NOMO-1 (cell line): ENCODE measurements at regions not wholly inside any gene's neighbourhood (a gene's known extent, or its start where the extent isn't known, plus 50 kb on each side); places are given as distances from the start of the nearest gene placed in this dataset.

Source experiments
- DNase-seq, 2 experiments: peaks; one replicate each; lab custom pipeline; 2025; ENCODE audit not compliant: unreplicated experiment in 2 of 2; lab: John Stamatoyannopoulos, UW

- no peak for DNase-seq
Measured at GRCh38 chr13:83355041-83355440, 527.2 kb downstream of the SLITRK1 start.

GRCh38 chr13:83352391-83352790 is 529.9 kb downstream of the SLITRK1 start:
- DNase-seq = no peak

GRCh38 chr13:83350569-83350968 is 531.7 kb downstream of the SLITRK1 start:
- no peak for DNase-seq

GRCh38 chr13:83344518-83344917 is 537.8 kb downstream of the SLITRK1 start:
- DNase-seq = no peak

GRCh38 chr13:83340170-83340569 is 542.1 kb downstream of the SLITRK1 start:
- DNase-seq = no peak

- DNase-seq = no peak
Measured at GRCh38 chr13:83333614-83334388, 548.5 kb downstream of the SLITRK1 start.

- no peak for DNase-seq
Measured at GRCh38 chr13:83332751-83333150, 549.5 kb downstream of the SLITRK1 start.

GRCh38 chr13:83327091-83327490 is 555.2 kb downstream of the SLITRK1 start:
- no peak for DNase-seq

GRCh38 chr13:83325125-83325853 is 557.0 kb downstream of the SLITRK1 start:
- DNase-seq = no peak

- no peak for DNase-seq
Measured at GRCh38 chr13:83311886-83312577, 570.2 kb downstream of the SLITRK1 start.

- no peak for DNase-seq
Measured at GRCh38 chr13:83298617-83299016, 583.7 kb downstream of the SLITRK1 start.

- no peak for DNase-seq
Measured at GRCh38 chr13:83297586-83298290, 584.5 kb downstream of the SLITRK1 start.

- DNase-seq = no peak
Measured at GRCh38 chr13:83295686-83296085, 586.6 kb downstream of the SLITRK1 start.

- DNase-seq = no peak
Measured at GRCh38 chr13:83286737-83287136, 595.5 kb downstream of the SLITRK1 start.

GRCh38 chr13:83281654-83282053 is 600.6 kb downstream of the SLITRK1 start:
- no peak for DNase-seq

GRCh38 chr13:83274679-83275078 is 607.6 kb downstream of the SLITRK1 start:
- DNase-seq = no peak

- no peak for DNase-seq
Measured at GRCh38 chr13:83272652-83273240, 609.5 kb downstream of the SLITRK1 start.

GRCh38 chr13:83272076-83272475 is 610.2 kb downstream of the SLITRK1 start:
- no peak for DNase-seq

- DNase-seq = no peak
Measured at GRCh38 chr13:83265279-83265678, 617.0 kb downstream of the SLITRK1 start.

- DNase-seq = no peak
Measured at GRCh38 chr13:83248751-83249150, 633.5 kb downstream of the SLITRK1 start.

GRCh38 chr13:83232626-83233025 is 649.6 kb downstream of the SLITRK1 start:
- no peak for DNase-seq
